SU-DHL-6 (cell line): ENCODE measurements at regions not wholly inside any gene's neighbourhood (a gene's known extent, or its start where the extent isn't known, plus 50 kb on each side); places are given as distances from the start of the nearest gene placed in this dataset.

ENCODE experiments used
- EZH2phosphoT487 ChIP-seq: fragments of 200-600 bp; sonication (generic), shearing (Covaris generic); conservative IDR thresholded peaks from 2 replicates; pipeline ENCODE4 v1.6.1; 2018; ENCODE audit warnings: mild to moderate bottlenecking, antibody characterized with exemption, low read length, moderate library complexity, mixed read lengths
- TF ChIP-seq, protein P1 (sequence below): fragments of 200-600 bp; sonication (generic); IDR thresholded peaks from one replicate; pipeline ENCODE4 v1.5.1; 2017; ENCODE audit warnings: antibody characterized with exemption, mild to moderate bottlenecking, low read length, moderate library complexity; ENCODE audit not compliant: insufficient read depth, poor library complexity, severe bottlenecking

DNA sequence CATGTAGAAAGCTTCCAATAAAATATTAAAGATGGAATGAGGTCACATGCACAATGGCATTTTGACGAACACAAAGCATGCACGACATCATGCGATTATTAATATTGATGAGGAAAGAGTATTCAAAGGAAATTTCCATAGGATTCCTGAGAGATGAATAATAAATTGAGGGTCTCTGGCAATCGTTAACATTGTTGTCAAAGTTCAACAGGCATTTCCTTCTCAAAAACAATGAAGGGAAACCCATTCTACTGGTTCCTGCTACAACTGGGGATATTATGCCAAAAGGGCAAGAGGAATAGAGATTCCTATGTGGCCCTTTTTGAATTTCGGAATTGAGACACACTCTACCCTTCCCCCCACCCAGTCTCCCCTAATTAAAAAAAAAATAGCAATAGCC, 128.3 kb upstream of the NUDT7 start:
- TF ChIP-seq, protein P1, sequence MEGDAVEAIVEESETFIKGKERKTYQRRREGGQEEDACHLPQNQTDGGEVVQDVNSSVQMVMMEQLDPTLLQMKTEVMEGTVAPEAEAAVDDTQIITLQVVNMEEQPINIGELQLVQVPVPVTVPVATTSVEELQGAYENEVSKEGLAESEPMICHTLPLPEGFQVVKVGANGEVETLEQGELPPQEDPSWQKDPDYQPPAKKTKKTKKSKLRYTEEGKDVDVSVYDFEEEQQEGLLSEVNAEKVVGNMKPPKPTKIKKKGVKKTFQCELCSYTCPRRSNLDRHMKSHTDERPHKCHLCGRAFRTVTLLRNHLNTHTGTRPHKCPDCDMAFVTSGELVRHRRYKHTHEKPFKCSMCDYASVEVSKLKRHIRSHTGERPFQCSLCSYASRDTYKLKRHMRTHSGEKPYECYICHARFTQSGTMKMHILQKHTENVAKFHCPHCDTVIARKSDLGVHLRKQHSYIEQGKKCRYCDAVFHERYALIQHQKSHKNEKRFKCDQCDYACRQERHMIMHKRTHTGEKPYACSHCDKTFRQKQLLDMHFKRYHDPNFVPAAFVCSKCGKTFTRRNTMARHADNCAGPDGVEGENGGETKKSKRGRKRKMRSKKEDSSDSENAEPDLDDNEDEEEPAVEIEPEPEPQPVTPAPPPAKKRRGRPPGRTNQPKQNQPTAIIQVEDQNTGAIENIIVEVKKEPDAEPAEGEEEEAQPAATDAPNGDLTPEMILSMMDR, result no peak
- TF ChIP-seq EZH2phosphoT487, result no peak
